ENCODE measurements at regions not wholly inside any gene's neighbourhood (a gene's known extent, or its start where the extent isn't known, plus 50 kb on each side); places are given as distances from the start of the nearest gene placed in this dataset.
"Not testable (repeated sequence)": the region's sequence is repeated elsewhere in the genome, so short reads cannot be mapped to it uniquely, and the experiment has no call there.

DNA sequence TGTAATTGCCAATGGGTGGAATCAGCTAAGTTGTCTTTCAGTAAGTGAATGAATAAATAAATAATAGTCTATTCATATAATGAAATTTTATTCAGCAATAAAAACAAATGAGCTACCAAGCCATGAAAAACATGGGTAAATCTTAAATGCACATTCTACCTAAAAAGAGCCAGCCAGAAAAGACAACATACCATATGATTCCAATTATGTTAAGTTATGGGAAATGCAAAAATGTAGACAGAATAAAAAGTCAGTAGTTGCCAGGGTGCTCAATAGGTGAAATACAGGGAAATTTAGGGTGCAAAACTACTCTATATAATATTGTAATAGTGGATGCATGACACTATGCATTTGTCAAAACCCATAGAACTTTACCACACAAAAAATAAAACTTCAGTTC, 277.2 kb upstream of the EPHA6 start:
- H3K27ac Mint-ChIP-seq, result no peak overlapping the region
- no peaks in the 10 kb centered on the region for H3K36me3 Mint-ChIP-seq
- no peaks in the 10 kb centered on the region for H3K36me3 ChIP-seq (ENCODE audit: insufficient read depth, low read length)
- no peak for DNase-seq
- no peak overlapping the region for H3K27ac ChIP-seq (ENCODE audit: low read depth, low read length)
- no peak overlapping the region for H3K4me3 ChIP-seq (ENCODE audit: low read length)
- no peaks in the 10 kb centered on the region for H3K27me3 ChIP-seq (ENCODE audit: insufficient read depth, low read length, poor library complexity, severe bottlenecking)
- H3K4me1 Mint-ChIP-seq, result no peaks in the 10 kb centered on the region
- H3K9me3 ChIP-seq (ENCODE audit: low read length), result no peaks in the 10 kb centered on the region
- H3K27me3 Mint-ChIP-seq, result no peaks in the 10 kb centered on the region
- no peaks in the 10 kb centered on the region for H3K4me1 ChIP-seq (ENCODE audit: insufficient read depth, low read length)
- no peak overlapping the region for H3K4me3 Mint-ChIP-seq
- peaks cover 0 to 29% (median 10%) of the 10 kb centered on the region in 5 donors for H3K9me3 Mint-ChIP-seq
- POLR2A ChIA-PET, result no interaction called here
- CTCF ChIA-PET, result no interaction called here

DNA sequence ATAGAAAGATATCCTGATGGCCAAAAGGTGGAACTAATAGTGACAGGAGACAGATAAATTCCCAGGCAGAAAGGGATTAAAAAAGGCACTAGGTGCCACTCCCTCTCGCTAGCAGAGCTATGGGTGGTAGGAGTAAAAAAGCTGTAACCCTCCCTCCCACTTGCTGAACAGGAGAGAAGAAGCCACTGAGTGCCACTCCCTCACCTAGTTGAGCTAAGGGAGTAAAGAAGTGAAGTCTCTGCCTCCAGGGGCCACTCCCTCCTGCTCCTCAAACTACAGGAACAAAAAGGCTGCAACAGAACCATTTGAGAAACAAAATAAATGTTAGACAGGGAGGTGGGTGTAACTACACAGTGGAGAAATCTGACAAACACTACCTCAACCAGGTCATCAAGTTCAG, 276.2 kb upstream of the EPHA6 start:
- no peak overlapping the region for H3K27ac Mint-ChIP-seq
- no peak overlapping the region for H3K4me3 Mint-ChIP-seq
- H3K4me1 Mint-ChIP-seq, result no peaks in the 10 kb centered on the region
- H3K36me3 Mint-ChIP-seq, result no peaks in the 10 kb centered on the region
- no peak overlapping the region for H3K4me3 ChIP-seq (ENCODE audit: low read length)
- DNase-seq, result no peak
- POLR2A ChIA-PET, result no interaction called here
- H3K9me3 ChIP-seq (ENCODE audit: low read length), result no peaks in the 10 kb centered on the region
- CTCF ChIA-PET, result no interaction called here
- no peaks in the 10 kb centered on the region for H3K27me3 ChIP-seq (ENCODE audit: insufficient read depth, low read length, poor library complexity, severe bottlenecking)
- peaks cover 0 to 33% (median 5%) of the 10 kb centered on the region in 5 donors for H3K9me3 Mint-ChIP-seq
- H3K27me3 Mint-ChIP-seq, result peaks cover 0 to 1% of the 10 kb centered on the region in 2 donors
- H3K4me1 ChIP-seq (ENCODE audit: insufficient read depth, low read length), result no peaks in the 10 kb centered on the region
- no peaks in the 10 kb centered on the region for H3K36me3 ChIP-seq (ENCODE audit: insufficient read depth, low read length)
- no peak overlapping the region for H3K27ac ChIP-seq (ENCODE audit: low read depth, low read length)

DNA sequence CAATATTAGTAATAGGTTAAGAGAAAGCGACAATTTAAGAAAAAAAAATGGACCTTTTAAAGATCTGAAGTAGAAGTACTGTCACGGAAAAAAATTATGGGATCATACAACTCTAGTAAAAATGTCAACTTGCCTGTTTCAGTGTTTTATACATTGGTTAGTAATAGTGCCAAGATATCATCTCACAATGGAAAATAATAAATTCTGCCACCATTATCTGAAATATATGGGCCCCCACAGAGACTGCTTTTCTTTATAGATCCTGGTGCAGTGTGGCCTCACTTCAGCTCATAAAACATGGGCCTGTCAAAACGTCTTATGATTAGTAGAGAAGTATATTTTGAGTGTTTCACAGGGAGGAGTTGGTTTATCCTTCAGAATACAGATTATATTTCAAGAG, 266.3 kb upstream of the EPHA6 start:
- Mint-ChIP-seq H3K27ac (no peak overlapping the region), H3K9me3 (peaks cover 9 to 46% (median 10%) of the 10 kb centered on the region in 5 donors), H3K4me1 (no peaks in the 10 kb centered on the region), H3K27me3 (no peaks in the 10 kb centered on the region), H3K4me3 (no peak overlapping the region), H3K36me3 (no peaks in the 10 kb centered on the region)
- Histone ChIP-seq H3K4me3 (ENCODE audit: low read length) (no peak overlapping the region), H3K27ac (ENCODE audit: low read depth, low read length) (no peak overlapping the region), H3K9me3 (ENCODE audit: low read length) (no peaks in the 10 kb centered on the region), H3K4me1 (ENCODE audit: insufficient read depth, low read length) (no peaks in the 10 kb centered on the region), H3K36me3 (ENCODE audit: insufficient read depth, low read length) (no peaks in the 10 kb centered on the region), H3K27me3 (ENCODE audit: insufficient read depth, low read length, poor library complexity, severe bottlenecking) (no peaks in the 10 kb centered on the region)
- DNase-seq, result no peak
- ChIA-PET POLR2A (no interaction called here), CTCF (no interaction called here)

DNA sequence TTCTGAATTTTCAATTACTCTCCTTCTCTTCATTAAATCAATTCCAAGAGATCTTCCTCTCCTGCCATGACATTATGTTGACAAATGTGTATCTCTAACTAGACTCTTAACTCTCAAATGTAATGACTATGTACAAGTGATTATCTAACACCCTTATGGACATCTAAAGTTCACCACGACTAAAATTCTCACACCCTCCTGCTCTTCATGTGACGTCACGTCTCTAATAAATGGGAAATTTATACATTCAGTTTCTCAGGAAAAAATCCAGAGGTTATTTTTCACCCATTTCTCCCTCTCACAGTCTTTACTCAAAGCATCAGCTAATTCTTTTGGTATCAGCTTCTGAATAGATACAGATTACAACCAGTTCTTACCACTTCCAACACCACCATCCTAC, 237.5 kb upstream of the EPHA6 start:
- H3K27me3 ChIP-seq (ENCODE audit: insufficient read depth, low read length, poor library complexity, severe bottlenecking), result no peaks in the 10 kb centered on the region
- ChIA-PET POLR2A (no interaction called here), CTCF (no interaction called here)
- H3K36me3 ChIP-seq (ENCODE audit: insufficient read depth, low read length), result no peaks in the 10 kb centered on the region
- DNase-seq, result no peak
- no peak overlapping the region for H3K27ac ChIP-seq (ENCODE audit: low read depth, low read length)
- H3K4me1 Mint-ChIP-seq, result no peaks in the 10 kb centered on the region
- no peaks in the 10 kb centered on the region for H3K27me3 Mint-ChIP-seq
- no peaks in the 10 kb centered on the region for H3K36me3 Mint-ChIP-seq
- no peaks in the 10 kb centered on the region for H3K4me1 ChIP-seq (ENCODE audit: insufficient read depth, low read length)
- no peak overlapping the region for H3K27ac Mint-ChIP-seq
- H3K9me3 ChIP-seq (ENCODE audit: low read length), result no peaks in the 10 kb centered on the region
- H3K9me3 Mint-ChIP-seq, result peaks cover 23 to 45% (median 40%) of the 10 kb centered on the region in 5 donors
- H3K4me3 ChIP-seq (ENCODE audit: low read length), result no peak overlapping the region
- H3K4me3 Mint-ChIP-seq, result no peak overlapping the region

DNA sequence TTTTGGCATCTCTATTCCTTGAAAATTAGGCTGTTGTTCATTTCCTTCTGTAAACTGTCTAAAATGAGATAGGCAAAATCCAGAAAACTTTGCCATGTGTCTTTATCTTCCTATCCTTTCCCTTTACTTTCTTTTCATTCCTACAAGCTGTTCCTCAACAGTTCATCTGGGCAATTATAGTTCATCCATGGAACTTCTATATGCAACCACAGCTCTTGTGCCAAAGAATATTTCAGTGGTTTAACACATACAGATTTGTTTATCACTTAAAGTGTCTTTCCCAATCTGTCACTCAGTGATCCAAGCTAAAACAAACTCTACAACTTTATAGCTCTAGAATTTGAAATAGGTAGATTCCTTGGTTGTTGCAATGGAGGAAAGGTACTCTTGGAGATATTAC, 230.3 kb upstream of the EPHA6 start:
- Mint-ChIP-seq H3K27me3 (no peaks in the 10 kb centered on the region), H3K9me3 (peaks cover 2 to 16% (median 8%) of the 10 kb centered on the region in 5 donors), H3K36me3 (no peaks in the 10 kb centered on the region), H3K4me1 (no peaks in the 10 kb centered on the region), H3K27ac (no peak overlapping the region), H3K4me3 (no peak overlapping the region)
- no peak for DNase-seq
- Histone ChIP-seq H3K4me3 (ENCODE audit: low read length) (no peak overlapping the region), H3K27me3 (ENCODE audit: insufficient read depth, low read length, poor library complexity, severe bottlenecking) (no peaks in the 10 kb centered on the region), H3K9me3 (ENCODE audit: low read length) (no peaks in the 10 kb centered on the region), H3K27ac (ENCODE audit: low read depth, low read length) (no peak overlapping the region), H3K4me1 (ENCODE audit: insufficient read depth, low read length) (no peaks in the 10 kb centered on the region), H3K36me3 (ENCODE audit: insufficient read depth, low read length) (no peaks in the 10 kb centered on the region)
- POLR2A ChIA-PET, result no interaction called here
- CTCF ChIA-PET, result no interaction called here

DNA sequence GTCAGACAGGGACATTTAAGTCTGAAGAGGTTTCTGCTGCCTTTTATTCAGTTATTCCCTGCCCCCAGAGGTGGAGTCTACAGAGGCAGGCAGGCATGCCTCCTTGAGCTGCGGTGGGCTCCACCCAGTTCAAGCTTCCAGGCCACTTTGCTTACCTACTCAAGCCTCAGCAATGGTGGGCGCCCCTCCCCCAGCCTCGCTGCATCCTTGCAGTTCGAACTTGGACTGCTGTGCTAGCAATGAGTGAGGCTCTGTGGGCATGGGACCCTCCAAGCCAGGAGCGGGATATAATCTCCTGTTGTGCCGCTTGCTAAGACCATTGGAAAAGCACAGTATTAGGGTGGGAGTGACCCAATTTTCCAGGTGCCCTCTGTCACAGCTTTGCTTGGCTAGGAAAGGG, 207.5 kb upstream of the EPHA6 start:
- POLR2A ChIA-PET; H3K27me3 ChIP-seq (ENCODE audit: insufficient read depth, low read length, poor library complexity, severe bottlenecking): not testable (repeated sequence)

DNA sequence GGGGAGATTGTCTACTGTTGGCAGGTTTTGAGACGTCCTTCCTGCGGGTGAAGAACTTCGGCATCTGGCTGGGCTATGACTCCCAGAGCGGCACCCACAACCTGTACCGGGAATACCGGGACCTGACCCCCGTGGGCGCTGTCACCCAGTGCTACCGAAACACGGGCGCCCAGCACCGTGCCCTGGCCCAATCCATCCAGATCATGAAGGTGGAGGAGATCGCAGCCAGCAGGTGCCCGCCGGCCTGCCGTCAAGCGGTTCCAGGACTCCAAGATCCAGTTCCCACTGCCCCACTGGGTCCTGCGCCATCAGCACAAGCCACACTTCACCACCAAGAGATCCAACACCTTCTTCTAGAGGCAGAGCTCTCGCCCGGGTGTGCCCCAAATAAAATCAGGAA, 194.9 kb upstream of the EPHA6 start:
- Histone ChIP-seq H3K4me1 (ENCODE audit: insufficient read depth, low read length) (no peaks in the 10 kb centered on the region), H3K27ac (ENCODE audit: low read depth, low read length) (no peak overlapping the region), H3K9me3 (ENCODE audit: low read length) (no peaks in the 10 kb centered on the region), H3K4me3 (ENCODE audit: low read length) (no peak overlapping the region), H3K36me3 (ENCODE audit: insufficient read depth, low read length) (no peaks in the 10 kb centered on the region), H3K27me3 (ENCODE audit: insufficient read depth, low read length, poor library complexity, severe bottlenecking) (no peaks in the 10 kb centered on the region)
- Mint-ChIP-seq H3K9me3 (peaks cover 0 to 7% (median 0%) of the 10 kb centered on the region in 5 donors), H3K36me3 (no peaks in the 10 kb centered on the region), H3K4me1 (no peaks in the 10 kb centered on the region), H3K27ac (no peak overlapping the region), H3K27me3 (no peaks in the 10 kb centered on the region), H3K4me3 (no peak overlapping the region)
- CTCF ChIA-PET, result no interaction called here
- POLR2A ChIA-PET, result no interaction called here
- no peak for DNase-seq

More for the DNA sequence above, 207.5 kb upstream of the EPHA6 start:
- H3K27ac Mint-ChIP-seq; H3K36me3 Mint-ChIP-seq; CTCF ChIA-PET; H3K4me1 Mint-ChIP-seq; H3K4me3 Mint-ChIP-seq; DNase-seq; H3K27ac ChIP-seq (ENCODE audit: low read depth, low read length); H3K27me3 Mint-ChIP-seq; H3K9me3 ChIP-seq (ENCODE audit: low read length); H3K36me3 ChIP-seq (ENCODE audit: insufficient read depth, low read length); H3K4me3 ChIP-seq (ENCODE audit: low read length); H3K4me1 ChIP-seq (ENCODE audit: insufficient read depth, low read length): not testable (repeated sequence)
- peaks cover 1 to 16% (median 10%) of the 10 kb centered on the region in 5 donors for H3K9me3 Mint-ChIP-seq

DNA sequence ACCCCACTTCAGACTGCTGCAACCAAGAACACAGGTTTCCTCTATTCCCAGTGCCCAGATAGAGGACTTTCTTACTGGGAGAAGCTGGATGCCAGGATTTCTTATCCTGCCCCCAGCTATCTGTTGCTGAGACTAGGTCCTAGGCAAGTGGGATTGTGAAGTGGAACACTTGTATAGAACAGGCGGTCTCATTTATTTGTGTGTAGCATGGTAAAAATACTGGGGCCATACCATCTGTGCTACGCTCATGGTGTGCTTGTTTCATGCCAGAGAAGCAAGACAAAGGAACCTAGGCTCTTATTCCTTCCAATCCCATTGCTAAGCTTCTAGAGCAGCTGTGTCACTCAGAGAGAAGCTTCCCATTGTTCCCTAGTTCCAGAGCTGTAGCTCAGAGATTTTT, 191.5 kb upstream of the EPHA6 start:
- no peaks in the 10 kb centered on the region for H3K36me3 Mint-ChIP-seq
- Histone ChIP-seq H3K27me3 (ENCODE audit: insufficient read depth, low read length, poor library complexity, severe bottlenecking) (no peaks in the 10 kb centered on the region), H3K36me3 (ENCODE audit: insufficient read depth, low read length) (no peaks in the 10 kb centered on the region), H3K4me1 (ENCODE audit: insufficient read depth, low read length) (no peaks in the 10 kb centered on the region), H3K27ac (ENCODE audit: low read depth, low read length) (no peak overlapping the region), H3K4me3 (ENCODE audit: low read length) (no peak overlapping the region), H3K9me3 (ENCODE audit: low read length) (no peaks in the 10 kb centered on the region)
- POLR2A ChIA-PET, result no interaction called here
- no peaks in the 10 kb centered on the region for H3K4me1 Mint-ChIP-seq
- CTCF ChIA-PET, result no interaction called here
- H3K9me3 Mint-ChIP-seq, result peaks cover 0 to 13% (median 8%) of the 10 kb centered on the region in 5 donors
- no peak overlapping the region for H3K27ac Mint-ChIP-seq
- no peak overlapping the region for H3K4me3 Mint-ChIP-seq
- DNase-seq, result no peak
- no peaks in the 10 kb centered on the region for H3K27me3 Mint-ChIP-seq

DNA sequence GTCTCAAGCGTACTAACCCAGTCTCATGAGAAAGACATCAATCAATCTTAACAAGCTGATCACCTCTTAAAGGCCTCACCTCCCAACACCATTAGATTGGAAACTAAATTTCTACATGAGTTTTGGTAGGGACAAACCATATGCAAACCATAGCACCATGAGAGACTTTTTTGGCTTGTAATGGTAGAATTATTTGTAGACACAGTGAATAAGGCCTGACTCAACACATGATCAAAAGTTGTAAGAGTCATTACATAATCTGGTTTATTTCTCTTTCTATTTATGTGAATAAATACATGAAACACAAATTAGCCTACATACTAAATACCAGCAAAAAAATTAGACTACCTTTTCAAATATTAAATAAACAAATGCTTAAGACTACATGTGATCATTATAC, 183.3 kb upstream of the EPHA6 start:
- Histone ChIP-seq H3K4me1 (ENCODE audit: insufficient read depth, low read length) (no peaks in the 10 kb centered on the region), H3K4me3 (ENCODE audit: low read length) (no peak overlapping the region), H3K27me3 (ENCODE audit: insufficient read depth, low read length, poor library complexity, severe bottlenecking) (no peaks in the 10 kb centered on the region), H3K27ac (ENCODE audit: low read depth, low read length) (no peak overlapping the region), H3K9me3 (ENCODE audit: low read length) (no peaks in the 10 kb centered on the region), H3K36me3 (ENCODE audit: insufficient read depth, low read length) (no peaks in the 10 kb centered on the region)
- no peaks in the 10 kb centered on the region for H3K36me3 Mint-ChIP-seq
- H3K27ac Mint-ChIP-seq, result no peak overlapping the region
- POLR2A ChIA-PET, result no interaction called here
- no peak overlapping the region for H3K4me3 Mint-ChIP-seq
- no peaks in the 10 kb centered on the region for H3K27me3 Mint-ChIP-seq
- peaks cover 0 to 15% (median 4%) of the 10 kb centered on the region in 5 donors for H3K9me3 Mint-ChIP-seq
- no peak for DNase-seq
- no peaks in the 10 kb centered on the region for H3K4me1 Mint-ChIP-seq
- CTCF ChIA-PET, result no interaction called here

Data from CD8-positive, alpha-beta memory T cell (primary cell).